RWPE2 (cell line): ENCODE measurements at regions not wholly inside any gene's neighbourhood (a gene's known extent, or its start where the extent isn't known, plus 50 kb on each side); places are given as distances from the start of the nearest gene placed in this dataset.

Experiments
- ATAC-seq: fragments of 200-7000 bp; cut with Tn5 transposase; 3 replicates; pipeline ENCODE4 v1.9.1; 2021; ENCODE audit warnings: low read depth
- DNase-seq: peaks from one replicate; pipeline ENCODE4 v3.0.0-alpha.2; 2020; ENCODE audit warnings: low spot score
- H3K27ac ChIP-seq: fragments of 450-650 bp; 2 replicates; pipeline ENCODE4 v1.5.1; 2017; ENCODE audit warnings: mild to moderate bottlenecking; ENCODE audit not compliant: poor library complexity, severe bottlenecking
- H3K27me3 ChIP-seq: fragments of 250-450 bp; sonication (Bioruptor Pico); 2 replicates; pipeline ENCODE4 v1.5.1; 2021; ENCODE audit warnings: mild to moderate bottlenecking, moderate library complexity; ENCODE audit not compliant: insufficient read depth, poor library complexity, severe bottlenecking
- H3K36me3 ChIP-seq: fragments of 250-450 bp; sonication (Bioruptor Pico); 2 replicates; pipeline ENCODE4 v1.5.1; 2020; ENCODE audit warnings: low read depth, mild to moderate bottlenecking, moderate library complexity
- H3K4me1 ChIP-seq: fragments of 250-450 bp; sonication (Bioruptor Pico); 2 replicates; pipeline ENCODE4 v1.5.1; 2021; ENCODE audit warnings: mild to moderate bottlenecking, moderate library complexity; ENCODE audit not compliant: insufficient read depth, poor library complexity, severe bottlenecking
- H3K4me3 ChIP-seq: fragments of 250-450 bp; sonication (Bioruptor Pico); 2 replicates; pipeline ENCODE4 v1.5.1; 2021; ENCODE audit warnings: mild to moderate bottlenecking, moderate library complexity; ENCODE audit not compliant: severe bottlenecking
- H3K9me3 ChIP-seq: fragments of 250-450 bp; sonication (Bioruptor Pico); 2 replicates; pipeline ENCODE4 v1.5.1; 2021; ENCODE audit warnings: mild to moderate bottlenecking, moderate library complexity; ENCODE audit not compliant: severe bottlenecking
- CTCF ChIP-seq: fragments of 450-650 bp; IDR thresholded peaks from one replicate; pipeline ENCODE4 v1.5.1; 2017; ENCODE audit warnings: mild to moderate bottlenecking, moderate library complexity; ENCODE audit not compliant: poor library complexity, severe bottlenecking

GRCh38 chr10:84706431-84706830 lies 378.0 kb downstream of the CCSER2 start:
- TF ChIP-seq CTCF: no peak
- no peak for ATAC-seq

GRCh38 chr10:84706875-84707274 lies 378.5 kb downstream of the CCSER2 start:
- no peaks in the 10 kb centered on the region for H3K36me3 ChIP-seq
- ATAC-seq (peak; percentile 70), DNase-seq (no peak)
- H3K9me3 ChIP-seq: no peaks in the 10 kb centered on the region
- H3K4me3 ChIP-seq: no peak overlapping the region
- H3K27me3 ChIP-seq: peaks cover 11% of the 10 kb centered on the region
- H3K4me1 ChIP-seq: no peaks in the 10 kb centered on the region
- no peak for TF ChIP-seq CTCF
- no peak overlapping the region for H3K27ac ChIP-seq

More at GRCh38 chr10:84706431-84706830, 378.0 kb downstream of the CCSER2 start:
- H3K27me3 ChIP-seq: peaks cover 11% of the 10 kb centered on the region
- H3K9me3 ChIP-seq: no peaks in the 10 kb centered on the region
- no peak for DNase-seq
- H3K4me3 ChIP-seq: no peak overlapping the region
- H3K36me3 ChIP-seq: no peaks in the 10 kb centered on the region
- no peak overlapping the region for H3K27ac ChIP-seq
- no peaks in the 10 kb centered on the region for H3K4me1 ChIP-seq

- no peaks in the 10 kb centered on the region for H3K36me3 ChIP-seq
- peaks cover 5% of the 10 kb centered on the region for H3K27me3 ChIP-seq
- no peak overlapping the region for H3K4me3 ChIP-seq
- no peaks in the 10 kb centered on the region for H3K4me1 ChIP-seq
- DNase-seq: no peak
- peak; percentile 46 for TF ChIP-seq CTCF
- no peaks in the 10 kb centered on the region for H3K9me3 ChIP-seq
- H3K27ac ChIP-seq: no peak overlapping the region
- ATAC-seq: 0 out of 3 replicates have a peak, but pooled peaks have one; percentile 27
Observed at GRCh38 chr10:84715911-84716310, 387.5 kb downstream of the CCSER2 start.

- Histone ChIP-seq H3K27me3 (peaks cover 5% of the 10 kb centered on the region), H3K36me3 (no peaks in the 10 kb centered on the region), H3K4me3 (no peak overlapping the region), H3K27ac (no peak overlapping the region), H3K9me3 (no peaks in the 10 kb centered on the region), H3K4me1 (no peaks in the 10 kb centered on the region)
- ATAC-seq (no peak), DNase-seq (no peak)
- TF ChIP-seq CTCF: no peak
Observed at GRCh38 chr10:84718877-84719616, 390.7 kb downstream of the CCSER2 start.

- no peaks in the 10 kb centered on the region for H3K4me1 ChIP-seq
- H3K4me3 ChIP-seq: no peak overlapping the region
- DNase-seq (no peak), ATAC-seq (no peak)
- H3K27ac ChIP-seq: no peak overlapping the region
- no peak for TF ChIP-seq CTCF
- H3K27me3 ChIP-seq: peaks cover 5% of the 10 kb centered on the region
- no peaks in the 10 kb centered on the region for H3K36me3 ChIP-seq
- H3K9me3 ChIP-seq: no peaks in the 10 kb centered on the region
Observed at GRCh38 chr10:84719687-84720086, 391.3 kb downstream of the CCSER2 start.
